ENCODE measurements at regions not wholly inside any gene's neighbourhood (a gene's known extent, or its start where the extent isn't known, plus 50 kb on each side); places are given as distances from the start of the nearest gene placed in this dataset.

DNA sequence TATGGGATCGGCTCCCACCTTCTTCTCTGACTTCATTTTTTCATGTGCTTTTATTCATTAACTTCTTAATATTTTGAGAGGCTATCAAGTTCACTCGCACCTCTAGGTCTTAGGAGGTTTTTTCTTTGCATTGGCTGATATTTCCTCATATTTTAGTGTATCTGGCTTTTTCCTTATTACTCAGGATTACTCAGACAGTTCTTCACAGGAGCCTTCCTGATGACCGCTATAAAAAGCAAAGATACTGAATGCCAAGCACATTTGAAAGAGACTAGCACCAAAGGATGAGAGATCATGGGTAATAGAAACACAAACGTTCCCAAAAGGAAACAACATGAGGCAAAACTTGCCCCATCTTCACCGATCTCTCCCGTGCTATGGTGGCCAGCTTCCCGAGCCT lies 409.2 kb upstream of the KLF6 start:
- TF ChIP-seq, protein P1, sequence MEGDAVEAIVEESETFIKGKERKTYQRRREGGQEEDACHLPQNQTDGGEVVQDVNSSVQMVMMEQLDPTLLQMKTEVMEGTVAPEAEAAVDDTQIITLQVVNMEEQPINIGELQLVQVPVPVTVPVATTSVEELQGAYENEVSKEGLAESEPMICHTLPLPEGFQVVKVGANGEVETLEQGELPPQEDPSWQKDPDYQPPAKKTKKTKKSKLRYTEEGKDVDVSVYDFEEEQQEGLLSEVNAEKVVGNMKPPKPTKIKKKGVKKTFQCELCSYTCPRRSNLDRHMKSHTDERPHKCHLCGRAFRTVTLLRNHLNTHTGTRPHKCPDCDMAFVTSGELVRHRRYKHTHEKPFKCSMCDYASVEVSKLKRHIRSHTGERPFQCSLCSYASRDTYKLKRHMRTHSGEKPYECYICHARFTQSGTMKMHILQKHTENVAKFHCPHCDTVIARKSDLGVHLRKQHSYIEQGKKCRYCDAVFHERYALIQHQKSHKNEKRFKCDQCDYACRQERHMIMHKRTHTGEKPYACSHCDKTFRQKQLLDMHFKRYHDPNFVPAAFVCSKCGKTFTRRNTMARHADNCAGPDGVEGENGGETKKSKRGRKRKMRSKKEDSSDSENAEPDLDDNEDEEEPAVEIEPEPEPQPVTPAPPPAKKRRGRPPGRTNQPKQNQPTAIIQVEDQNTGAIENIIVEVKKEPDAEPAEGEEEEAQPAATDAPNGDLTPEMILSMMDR (IDR thresholded peaks at IDR 0.05) = no peak
- no peak for TF ChIP-seq POLR2A (IDR thresholded peaks at IDR 0.05)

Measured in testis (tissue), 2 donors.